Activated CD8-positive, alpha-beta T cell treated with anti-CD3 and anti-CD28 coated beads, Interleukin-2, amount 10 ng/mL, durations not matched to agents 7 days and 5 days (primary cell): ENCODE measurements at regions not wholly inside any gene's neighbourhood (a gene's known extent, or its start where the extent isn't known, plus 50 kb on each side); places are given as distances from the start of the nearest gene placed in this dataset.

Source experiments
- ATAC-seq: fragments of 150-1000 bp; cut with Tn5 transposase; one replicate; pipeline ENCODE4 v1.10.0; 2021; ENCODE audit warnings: moderate library complexity
- CTCF ChIA-PET: fragments of 350-600 bp; sonication (Branson Sonifier 250); formaldehyde crosslinking; loops from one replicate; lab custom pipeline; 2021; ENCODE audit warnings: antibody characterized with exemption; lab: Charles Lee
- POLR2A ChIA-PET: fragments of 350-600 bp; sonication (Branson Sonifier 250); formaldehyde crosslinking; loops from one replicate; lab custom pipeline; 2021; ENCODE audit warnings: antibody characterized with exemption; lab: Charles Lee
- DNase-seq: peaks from one replicate; pipeline ENCODE4 v3.0.0-alpha.2; 2020
- H3K27ac Mint-ChIP-seq: one replicate; pipeline ENCODE4 v1.8.0; 2021; ENCODE audit warnings: mild to moderate bottlenecking, mixed read lengths
- H3K27me3 Mint-ChIP-seq: one replicate; pipeline ENCODE4 v1.8.0; 2021; ENCODE audit warnings: low read depth, mixed read lengths
- H3K36me3 Mint-ChIP-seq: one replicate; pipeline ENCODE4 v1.8.0; 2021; ENCODE audit warnings: low read depth, mixed read lengths
- H3K4me1 Mint-ChIP-seq: one replicate; pipeline ENCODE4 v1.8.0; 2021; ENCODE audit warnings: low read depth, mixed read lengths
- H3K4me3 Mint-ChIP-seq: one replicate; pipeline ENCODE4 v1.8.0; 2021; ENCODE audit warnings: mild to moderate bottlenecking, mixed read lengths
- H3K9me3 Mint-ChIP-seq: one replicate; pipeline ENCODE4 v1.8.0; 2022; ENCODE audit warnings: mixed read lengths; ENCODE audit not compliant: insufficient read depth

DNA sequence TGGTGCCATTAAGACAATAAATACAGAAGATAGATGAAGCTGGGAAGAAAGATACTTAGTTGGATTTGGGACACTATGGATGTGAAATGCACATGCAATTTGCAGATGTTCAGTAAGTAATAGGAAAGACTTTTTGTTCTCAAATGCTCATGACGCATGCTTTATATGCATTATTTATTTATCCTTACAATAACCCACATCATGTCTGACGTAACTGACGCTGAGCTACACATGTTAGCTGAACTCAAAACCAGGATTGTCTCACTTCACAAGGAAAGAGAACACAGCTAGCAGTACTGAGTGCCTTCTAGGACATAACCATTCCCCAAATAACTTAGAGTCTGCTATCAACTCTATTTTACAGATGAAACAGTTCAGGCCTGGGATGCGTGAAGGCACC lies 463.4 kb downstream of the FGF9 start:
- H3K4me3 Mint-ChIP-seq = no peak overlapping the region
- H3K36me3 Mint-ChIP-seq = no peaks in the 10 kb centered on the region
- H3K27me3 Mint-ChIP-seq = no peaks in the 10 kb centered on the region
- peaks cover 8% of the 10 kb centered on the region for H3K9me3 Mint-ChIP-seq
- ATAC-seq (no peak), DNase-seq (no peak)
- H3K4me1 Mint-ChIP-seq = peaks cover 4% of the 10 kb centered on the region
- H3K27ac Mint-ChIP-seq = no peak overlapping the region
- ChIA-PET POLR2A (no interaction called here), CTCF (no interaction called here)

DNA sequence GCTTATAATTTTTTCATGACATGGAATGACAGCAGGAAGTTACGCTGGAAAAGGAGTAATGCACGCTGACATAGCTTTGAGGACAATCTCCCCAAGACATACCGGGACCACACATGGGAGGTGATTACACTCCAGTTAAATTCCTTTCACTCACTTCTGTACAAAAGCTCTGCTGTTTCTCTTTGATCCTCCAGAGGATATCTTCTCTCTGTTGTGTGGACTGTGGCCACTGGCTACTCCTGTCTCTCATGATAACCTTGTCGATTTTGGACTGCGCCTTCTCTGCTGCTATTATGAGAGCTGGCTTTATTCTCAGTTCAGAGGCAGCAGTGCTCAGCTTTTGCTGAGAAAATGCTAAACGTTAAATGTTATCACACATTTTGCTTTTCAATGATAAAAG lies 464.6 kb downstream of the FGF9 start:
- Mint-ChIP-seq H3K27me3 (no peaks in the 10 kb centered on the region), H3K27ac (no peak overlapping the region), H3K36me3 (no peaks in the 10 kb centered on the region), H3K4me1 (no peaks in the 10 kb centered on the region), H3K9me3 (no peaks in the 10 kb centered on the region), H3K4me3 (no peak overlapping the region)
- no peak for DNase-seq
- no peak for ATAC-seq
- CTCF ChIA-PET = interaction anchor here (0.7 kb wide), 1 partner anchor 46 kb away, joined by 3 read pairs; no protein-coding TSS in a partner anchor
- POLR2A ChIA-PET = no interaction called here

DNA sequence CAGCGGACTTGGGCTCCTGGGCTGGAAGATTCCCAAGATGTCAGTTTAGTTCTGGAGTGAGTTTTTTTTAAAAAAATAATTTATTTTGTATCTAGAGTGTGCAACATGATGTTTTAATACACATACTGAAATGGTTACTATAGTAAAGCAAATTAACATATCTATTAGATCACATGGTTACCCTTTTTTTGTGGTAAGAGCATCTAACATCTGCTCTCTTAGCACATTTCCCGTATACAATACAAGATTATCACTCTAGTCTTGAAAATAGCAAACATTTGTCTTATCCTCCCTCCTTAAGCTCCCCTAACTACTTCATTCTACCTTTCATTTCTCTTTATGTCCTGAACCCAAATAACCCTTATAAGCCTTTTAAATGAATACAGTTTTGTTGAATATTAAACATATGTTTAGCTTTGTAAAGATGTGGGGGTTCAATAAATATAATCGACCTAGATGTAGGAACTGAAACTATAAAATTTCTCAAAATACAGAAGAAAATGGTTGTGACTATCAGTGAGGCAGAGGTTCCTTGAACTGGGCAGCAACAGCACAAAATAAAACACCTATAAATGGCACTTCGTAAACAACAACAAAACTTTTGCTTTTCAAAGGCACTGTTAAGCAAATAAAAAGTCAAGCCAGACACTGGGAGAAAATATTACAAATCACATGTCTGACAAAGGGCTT lies 466.6 kb downstream of the FGF9 start:
- Mint-ChIP-seq H3K27me3 (no peaks in the 10 kb centered on the region), H3K4me3 (no peak overlapping the region), H3K9me3 (no peaks in the 10 kb centered on the region), H3K27ac (no peak overlapping the region), H3K4me1 (no peaks in the 10 kb centered on the region), H3K36me3 (no peaks in the 10 kb centered on the region)
- ChIA-PET CTCF (no interaction called here), POLR2A (no interaction called here)
- DNase-seq (no peak), ATAC-seq (no peak)

DNA sequence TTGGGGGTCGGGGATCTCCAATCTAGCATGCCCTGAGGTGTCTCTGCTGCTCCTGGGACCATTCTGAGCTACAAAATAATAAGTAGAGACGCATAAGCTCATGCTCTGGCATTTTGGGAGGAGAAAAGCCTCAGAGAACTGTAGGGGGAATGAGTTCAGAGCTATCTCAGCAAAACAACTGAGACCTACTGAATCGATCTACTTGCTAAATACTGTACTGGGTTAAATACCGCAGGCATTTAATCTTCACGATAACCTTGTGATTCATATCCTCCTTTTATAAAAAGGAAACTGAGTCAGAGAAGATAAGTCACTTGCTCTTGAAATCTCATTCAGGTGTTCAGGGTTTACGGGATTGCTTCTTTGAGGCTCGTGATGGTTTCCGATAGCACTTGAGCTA lies 468.1 kb downstream of the FGF9 start:
- ChIA-PET POLR2A (interaction anchor here (0.6 kb wide), 1 partner anchor 18 kb away, joined by 3 read pairs; no protein-coding TSS in a partner anchor), CTCF (no interaction called here)
- H3K4me1 Mint-ChIP-seq = no peaks in the 10 kb centered on the region

DNA sequence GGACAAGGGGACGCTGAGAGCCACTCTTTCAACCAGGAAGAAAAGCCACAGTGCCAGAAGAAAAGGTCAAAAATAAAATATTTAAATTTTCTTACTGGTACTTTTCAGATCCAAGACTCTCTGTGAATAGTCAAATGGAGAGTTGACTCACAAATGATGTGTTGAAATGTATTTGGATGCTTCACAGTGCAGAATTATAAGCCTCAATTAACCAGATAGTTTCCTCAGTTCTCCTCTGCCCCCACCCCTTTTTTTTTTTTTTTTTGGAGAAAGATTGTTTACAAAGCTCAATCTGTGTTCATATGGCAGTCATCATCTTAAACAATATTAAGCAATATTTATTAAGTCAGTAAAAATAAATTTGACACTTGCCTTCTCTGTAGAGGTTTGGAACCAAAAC lies 470.8 kb downstream of the FGF9 start:
- ChIA-PET CTCF (no interaction called here), POLR2A (no interaction called here)
- ATAC-seq = no peak
- no peak overlapping the region for H3K27ac Mint-ChIP-seq
- H3K9me3 Mint-ChIP-seq = peaks cover 4% of the 10 kb centered on the region
- H3K36me3 Mint-ChIP-seq = no peaks in the 10 kb centered on the region
- no peak overlapping the region for H3K4me3 Mint-ChIP-seq
- H3K27me3 Mint-ChIP-seq = no peaks in the 10 kb centered on the region
- no peak for DNase-seq
- H3K4me1 Mint-ChIP-seq = no peaks in the 10 kb centered on the region

More for the DNA sequence above, 468.1 kb downstream of the FGF9 start:
- no peak overlapping the region for H3K4me3 Mint-ChIP-seq
- H3K36me3 Mint-ChIP-seq = no peaks in the 10 kb centered on the region
- H3K9me3 Mint-ChIP-seq = no peaks in the 10 kb centered on the region
- DNase-seq (no peak), ATAC-seq (no peak)
- no peak overlapping the region for H3K27ac Mint-ChIP-seq
- no peaks in the 10 kb centered on the region for H3K27me3 Mint-ChIP-seq

DNA sequence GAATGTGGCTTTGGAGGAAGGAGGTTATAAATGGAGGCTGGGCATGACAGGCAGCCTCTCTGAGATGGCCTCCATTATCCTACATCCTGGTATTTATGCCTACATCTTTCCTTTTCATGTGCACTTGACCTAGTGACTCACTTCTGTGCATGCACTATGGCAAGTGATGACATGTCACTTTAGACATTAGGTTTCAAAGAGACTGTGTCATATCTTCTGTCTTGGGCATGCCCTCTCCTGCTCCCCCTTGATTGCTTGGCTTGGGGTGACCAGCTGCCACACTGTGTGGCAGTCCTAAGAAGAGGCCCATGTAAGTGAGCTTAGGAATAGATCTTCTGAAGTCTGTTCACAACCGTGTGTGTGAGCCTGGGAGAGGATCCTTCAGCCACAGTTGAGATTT lies 472.8 kb downstream of the FGF9 start:
- DNase-seq (no peak), ATAC-seq (no peak)
- Mint-ChIP-seq H3K27me3 (no peaks in the 10 kb centered on the region), H3K4me1 (no peaks in the 10 kb centered on the region), H3K36me3 (no peaks in the 10 kb centered on the region), H3K9me3 (peaks cover 4% of the 10 kb centered on the region), H3K27ac (no peak overlapping the region), H3K4me3 (no peak overlapping the region)
- POLR2A ChIA-PET = no interaction called here
- CTCF ChIA-PET = no interaction called here

DNA sequence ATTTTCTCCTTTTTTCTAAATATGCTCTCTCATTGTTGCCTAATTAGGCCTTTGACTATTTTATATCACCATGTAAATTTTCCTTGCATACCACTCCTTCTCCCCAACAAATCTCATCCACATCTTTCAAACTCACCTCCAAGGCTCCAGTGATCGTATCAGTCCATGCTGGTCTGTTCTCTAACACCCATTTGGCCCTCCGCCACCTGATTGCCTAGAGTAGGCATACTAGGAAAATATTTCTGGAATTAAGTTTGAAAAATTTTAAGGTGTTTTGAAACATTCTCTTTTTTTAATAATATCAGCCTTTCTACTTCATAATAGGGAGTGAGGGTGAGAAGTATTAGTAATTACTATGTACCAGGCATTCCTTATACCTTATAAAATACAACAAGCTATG lies 473.9 kb downstream of the FGF9 start:
- Mint-ChIP-seq H3K4me1 (no peaks in the 10 kb centered on the region), H3K27ac (no peak overlapping the region), H3K4me3 (no peak overlapping the region), H3K27me3 (no peaks in the 10 kb centered on the region), H3K36me3 (no peaks in the 10 kb centered on the region), H3K9me3 (peaks cover 4% of the 10 kb centered on the region)
- CTCF ChIA-PET = no interaction called here
- ATAC-seq (no peak), DNase-seq (no peak)
- POLR2A ChIA-PET = no interaction called here

DNA sequence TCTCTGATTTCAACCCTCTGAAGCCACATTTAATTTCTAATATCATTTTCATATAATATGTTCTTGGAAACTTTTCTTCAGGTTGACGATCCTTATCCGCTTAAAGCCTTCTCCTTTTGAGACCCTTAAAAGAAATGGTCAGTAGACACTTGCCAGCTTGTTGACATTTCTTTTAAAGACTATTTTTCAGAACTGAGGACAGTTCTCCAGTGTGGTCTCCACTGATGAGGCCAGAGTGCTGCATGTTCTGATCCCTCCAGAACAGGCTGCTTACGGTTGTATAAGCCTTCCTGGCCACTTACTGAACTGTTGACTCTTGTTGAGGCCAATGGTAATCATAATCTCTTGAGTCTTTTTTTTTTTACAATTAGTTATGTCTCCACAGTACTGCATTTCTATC lies 477.3 kb downstream of the FGF9 start:
- no peaks in the 10 kb centered on the region for H3K36me3 Mint-ChIP-seq
- no peaks in the 10 kb centered on the region for H3K27me3 Mint-ChIP-seq
- DNase-seq (no peak), ATAC-seq (no peak)
- no peak overlapping the region for H3K4me3 Mint-ChIP-seq
- H3K4me1 Mint-ChIP-seq = no peaks in the 10 kb centered on the region
- no peak overlapping the region for H3K27ac Mint-ChIP-seq
- ChIA-PET CTCF (no interaction called here), POLR2A (no interaction called here)
- H3K9me3 Mint-ChIP-seq = peaks cover 4% of the 10 kb centered on the region

DNA sequence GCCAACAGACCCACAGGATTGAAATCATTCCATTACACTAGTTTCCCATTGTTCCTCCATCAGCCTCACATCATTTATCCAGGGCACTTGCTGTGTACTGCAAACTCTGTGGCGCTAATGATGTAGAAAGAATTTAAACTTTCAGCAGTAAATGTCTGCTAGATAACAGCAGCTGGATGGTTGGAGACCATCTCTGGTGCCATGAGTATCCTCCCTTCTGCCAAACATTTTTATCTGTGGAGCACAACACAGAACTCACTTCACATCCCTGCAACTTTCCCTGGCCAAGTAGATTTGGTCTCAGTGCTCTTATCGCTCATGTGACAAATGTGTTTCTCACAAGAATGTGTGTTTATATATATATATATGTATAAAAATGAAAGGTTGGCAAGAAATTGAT lies 481.9 kb downstream of the FGF9 start:
- H3K4me3 Mint-ChIP-seq = no peak overlapping the region
- peaks cover 3% of the 10 kb centered on the region for H3K9me3 Mint-ChIP-seq
- ChIA-PET CTCF (no interaction called here), POLR2A (interaction anchor here (0.8 kb wide), 1 partner anchor 697 kb away, joined by 3 read pairs; no protein-coding TSS in a partner anchor)
- no peak for ATAC-seq
- H3K27ac Mint-ChIP-seq = no peak overlapping the region
- no peaks in the 10 kb centered on the region for H3K4me1 Mint-ChIP-seq
- no peaks in the 10 kb centered on the region for H3K27me3 Mint-ChIP-seq
- no peak for DNase-seq
- H3K36me3 Mint-ChIP-seq = no peaks in the 10 kb centered on the region

DNA sequence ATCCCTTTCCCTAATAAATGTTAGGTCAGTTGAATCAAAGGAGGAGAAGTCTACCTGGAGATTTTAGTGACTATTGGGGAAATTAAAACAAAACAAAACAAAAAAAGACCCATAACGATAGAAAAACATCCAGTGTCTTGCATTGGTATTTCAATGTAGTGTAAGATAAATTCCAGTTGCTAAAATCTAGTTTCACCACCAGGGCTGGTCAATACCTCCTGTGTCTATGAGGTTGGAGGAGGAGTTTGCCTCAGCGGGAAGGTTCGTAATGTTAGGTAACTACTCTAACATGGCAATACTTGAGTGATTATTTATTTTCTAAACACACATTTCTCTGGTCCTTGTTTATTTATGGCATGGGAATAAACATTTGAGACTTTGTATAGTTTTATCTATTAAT lies 483.2 kb downstream of the FGF9 start:
- H3K27me3 Mint-ChIP-seq = no peaks in the 10 kb centered on the region
- H3K4me1 Mint-ChIP-seq = no peaks in the 10 kb centered on the region
- ChIA-PET CTCF (no interaction called here), POLR2A (no interaction called here)
- H3K9me3 Mint-ChIP-seq = peaks cover 3% of the 10 kb centered on the region
- no peak overlapping the region for H3K27ac Mint-ChIP-seq
- no peak for ATAC-seq
- no peaks in the 10 kb centered on the region for H3K36me3 Mint-ChIP-seq
- DNase-seq = no peak
- H3K4me3 Mint-ChIP-seq = no peak overlapping the region

DNA sequence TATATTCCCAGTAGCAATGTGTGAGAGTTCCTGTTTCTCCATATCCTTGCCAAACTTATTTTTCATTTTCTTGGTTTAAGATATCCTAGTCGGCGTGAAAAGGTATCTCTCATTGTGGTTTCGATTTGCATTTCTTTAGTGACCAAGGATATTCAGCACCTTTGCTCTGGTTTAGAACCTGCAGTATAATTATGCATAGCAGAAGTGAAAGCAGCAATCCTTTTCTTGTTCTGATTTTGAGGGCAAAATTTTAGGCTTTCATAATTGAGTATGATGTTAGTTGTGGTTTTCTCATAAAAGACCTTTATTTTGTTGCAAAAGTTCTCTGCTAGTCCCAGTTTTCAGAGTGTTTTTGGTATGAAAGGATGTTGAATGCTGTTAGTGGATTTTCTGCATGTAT lies 491.0 kb downstream of the FGF9 start:
- Mint-ChIP-seq H3K36me3 (no peaks in the 10 kb centered on the region), H3K4me3 (no peak overlapping the region), H3K27me3 (no peaks in the 10 kb centered on the region), H3K9me3 (no peaks in the 10 kb centered on the region), H3K27ac (no peak overlapping the region), H3K4me1 (peaks cover 19% of the 10 kb centered on the region)
- DNase-seq (no peak), ATAC-seq (no peak)
- ChIA-PET CTCF (no interaction called here), POLR2A (no interaction called here)

DNA sequence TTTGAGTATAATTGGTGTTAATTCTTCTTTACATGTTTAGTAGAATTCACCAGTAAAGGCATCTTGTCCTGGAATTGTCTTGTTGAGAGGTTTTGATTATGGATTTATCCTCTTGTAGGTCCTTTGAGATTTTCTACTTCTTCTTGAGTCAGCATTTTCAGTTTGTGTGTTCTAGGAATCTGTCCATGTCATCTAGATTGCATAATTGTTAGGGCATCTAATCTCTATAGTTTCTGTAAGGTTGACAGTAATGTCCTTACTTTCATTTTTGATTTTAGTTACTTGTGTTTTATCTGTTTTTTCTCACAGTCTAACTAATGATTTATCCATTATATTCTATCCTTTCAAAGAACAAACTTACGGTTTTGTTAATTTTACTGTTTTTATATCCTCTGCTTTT lies 492.0 kb downstream of the FGF9 start:
- Mint-ChIP-seq H3K27ac (no peak overlapping the region), H3K27me3 (no peaks in the 10 kb centered on the region)
- no peak for ATAC-seq

More for the DNA sequence above, 492.0 kb downstream of the FGF9 start:
- POLR2A ChIA-PET = no interaction called here
- no peaks in the 10 kb centered on the region for H3K36me3 Mint-ChIP-seq
- CTCF ChIA-PET = no interaction called here
- H3K9me3 Mint-ChIP-seq = no peaks in the 10 kb centered on the region
- DNase-seq = no peak
- peaks cover 19% of the 10 kb centered on the region for H3K4me1 Mint-ChIP-seq
- peak overlapping the region; percentile 30 for H3K4me3 Mint-ChIP-seq
